Brain pericyte (primary cell): ENCODE measurements at regions not wholly inside any gene's neighbourhood (a gene's known extent, or its start where the extent isn't known, plus 50 kb on each side); places are given as distances from the start of the nearest gene placed in this dataset.
A peak's percentile ranks its signal among the peaks of the same experiment; 100 is the strongest.

ENCODE experiments used
- DNase-seq: peaks from one replicate; pipeline ENCODE4 v3.0.0-alpha.2; 2012; ENCODE audit warnings: low read depth, low spot score

GRCh38 chr9:108158236-108158995 is 668.8 kb upstream of the KLF4 start:
- DNase-seq, result no peak

DNA sequence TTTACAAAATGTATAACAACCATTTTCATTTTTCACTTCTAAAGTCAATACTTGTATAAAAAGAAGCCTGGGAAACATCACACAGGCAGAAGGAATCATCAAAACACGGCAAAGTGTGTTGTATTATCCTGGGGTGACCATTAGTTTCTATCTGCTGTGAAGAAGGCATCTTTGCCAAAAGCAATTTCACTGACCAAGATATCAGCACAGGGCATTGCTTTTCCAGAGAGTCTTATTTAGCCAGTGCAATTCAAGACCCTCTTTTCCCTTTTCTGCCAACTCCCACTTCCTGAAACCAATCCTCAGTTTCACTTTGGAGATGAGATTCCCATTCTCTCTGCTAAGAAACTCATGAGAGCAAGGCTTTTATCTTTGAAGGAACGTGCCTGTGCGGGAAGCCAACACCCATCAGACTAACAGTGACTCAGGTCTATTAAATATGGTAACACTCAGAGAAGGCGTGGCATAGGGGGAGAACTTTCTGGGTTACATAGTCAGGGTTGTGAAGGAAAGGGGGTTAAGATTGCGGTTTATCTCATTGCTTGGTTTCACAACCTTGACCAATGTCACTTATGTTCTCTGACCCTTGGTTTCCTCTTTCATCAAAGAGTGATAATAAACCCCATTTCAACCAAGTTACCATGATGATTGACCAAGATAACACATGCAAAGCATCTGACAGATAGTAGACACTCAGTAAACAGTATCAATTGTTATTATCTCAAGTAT is 666.9 kb upstream of the KLF4 start:
- DNase-seq, result no peak

GRCh38 chr9:108153416-108153815 is 663.8 kb upstream of the KLF4 start:
- DNase-seq, result no peak

GRCh38 chr9:108150736-108151586 is 661.4 kb upstream of the KLF4 start:
- no peak for DNase-seq

GRCh38 chr9:108149326-108149725 is 659.8 kb upstream of the KLF4 start:
- DNase-seq, result peak; percentile 7

DNA sequence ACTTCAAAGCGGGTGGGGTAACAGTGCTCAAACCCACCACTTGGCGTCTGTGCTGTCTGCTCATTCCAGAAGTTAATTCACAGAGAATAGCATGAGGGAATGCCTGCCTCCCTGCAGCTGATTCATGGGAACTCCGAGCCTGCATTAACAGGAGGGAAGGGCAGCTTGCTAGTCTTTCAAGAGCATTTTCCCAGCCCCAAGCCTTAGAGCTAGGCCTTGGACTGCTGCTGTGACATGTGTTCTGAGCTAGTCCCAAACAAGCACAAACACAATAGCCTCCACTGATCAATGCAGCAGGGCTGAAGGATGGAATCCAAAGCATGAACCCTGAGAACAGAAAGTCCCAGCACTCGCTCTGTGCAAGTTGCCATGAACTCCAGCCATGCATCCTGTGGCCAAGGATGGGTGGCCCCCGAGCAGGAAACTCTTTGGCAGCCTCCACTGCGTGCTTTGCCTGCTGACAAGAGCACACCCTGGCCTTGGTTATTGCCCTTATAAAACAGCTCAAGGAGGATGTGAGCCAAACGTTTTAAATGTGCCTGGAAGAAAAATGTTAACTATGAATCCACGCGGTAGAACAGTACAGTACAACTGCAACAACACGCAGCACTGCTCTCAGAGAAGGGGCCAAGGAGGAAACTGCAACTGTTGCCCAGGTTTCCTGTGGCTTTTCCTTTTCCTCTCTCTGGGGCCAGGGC is 653.1 kb upstream of the KLF4 start:
- DNase-seq, result peak; percentile 22

GRCh38 chr9:108142142-108142503 is 652.6 kb upstream of the KLF4 start:
- DNase-seq, result no peak

- no peak for DNase-seq
These were observed 650.3 kb upstream of the KLF4 start for GRCh38 chr9:108139900-108140299.

DNA sequence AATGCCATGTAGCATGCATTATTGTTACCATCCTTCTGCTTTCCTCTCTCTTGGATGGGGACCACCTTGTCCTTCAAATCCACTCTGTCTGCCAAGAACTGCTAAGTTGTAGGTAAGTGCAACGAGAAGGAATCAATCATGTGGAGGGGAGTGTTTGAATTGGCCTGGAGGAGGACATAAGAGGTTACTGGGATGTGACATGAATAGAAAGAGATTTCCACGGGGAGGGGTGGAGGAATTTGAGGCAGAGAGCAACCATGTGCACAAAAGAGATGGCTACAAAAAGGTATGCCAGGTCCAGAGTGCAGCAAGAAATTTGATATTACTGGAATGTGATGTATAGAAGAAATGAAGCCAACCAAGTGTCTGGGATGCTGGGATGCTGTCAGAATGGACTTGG is 648.9 kb upstream of the KLF4 start:
- DNase-seq, result no peak

GRCh38 chr9:108136656-108137055 is 647.1 kb upstream of the KLF4 start:
- DNase-seq, result no peak

GRCh38 chr9:108134486-108135128 is 645.0 kb upstream of the KLF4 start:
- DNase-seq, result no peak

DNA sequence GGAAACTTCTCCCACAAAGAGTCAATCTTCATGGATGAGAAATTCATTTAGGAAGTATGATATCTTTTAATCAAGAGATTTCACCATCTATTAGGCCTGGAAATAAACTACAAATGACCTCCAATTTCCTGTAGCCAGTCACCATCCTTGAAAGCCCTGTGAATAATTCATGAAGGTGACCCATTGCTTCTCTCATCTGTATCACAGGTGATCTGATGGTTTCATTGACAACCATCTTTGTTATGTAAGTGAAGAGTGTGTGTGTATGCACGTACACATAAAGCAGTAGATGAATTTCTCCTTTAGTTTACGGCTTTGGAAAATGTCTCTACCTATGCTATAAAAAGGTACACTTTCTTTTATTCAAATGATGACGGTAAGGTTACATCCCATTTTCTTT is 644.1 kb upstream of the KLF4 start:
- no peak for DNase-seq

- DNase-seq, result no peak
These were observed 643.5 kb upstream of the KLF4 start for GRCh38 chr9:108133101-108133500.

GRCh38 chr9:108130905-108131304 is 641.3 kb upstream of the KLF4 start:
- DNase-seq, result no peak

DNA sequence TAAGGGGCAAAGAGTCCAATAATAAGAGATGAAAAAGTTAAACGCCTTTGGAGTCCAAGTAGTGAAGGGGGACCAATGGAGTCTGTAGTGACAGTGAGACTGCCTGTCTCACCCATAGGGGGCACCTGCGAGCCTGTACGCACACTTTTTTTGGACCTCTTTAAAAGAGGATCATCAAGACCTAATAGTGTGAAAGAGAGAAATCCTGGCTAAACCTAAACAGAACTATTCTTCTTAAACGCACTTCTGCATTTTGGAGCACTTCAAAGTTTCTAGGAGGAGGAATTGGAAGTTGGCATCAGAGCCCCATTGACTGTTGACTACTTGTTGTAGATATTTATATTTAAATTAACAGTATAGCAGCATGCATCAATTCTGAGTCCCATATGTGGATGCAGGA is 636.1 kb upstream of the KLF4 start:
- DNase-seq, result no peak

DNA sequence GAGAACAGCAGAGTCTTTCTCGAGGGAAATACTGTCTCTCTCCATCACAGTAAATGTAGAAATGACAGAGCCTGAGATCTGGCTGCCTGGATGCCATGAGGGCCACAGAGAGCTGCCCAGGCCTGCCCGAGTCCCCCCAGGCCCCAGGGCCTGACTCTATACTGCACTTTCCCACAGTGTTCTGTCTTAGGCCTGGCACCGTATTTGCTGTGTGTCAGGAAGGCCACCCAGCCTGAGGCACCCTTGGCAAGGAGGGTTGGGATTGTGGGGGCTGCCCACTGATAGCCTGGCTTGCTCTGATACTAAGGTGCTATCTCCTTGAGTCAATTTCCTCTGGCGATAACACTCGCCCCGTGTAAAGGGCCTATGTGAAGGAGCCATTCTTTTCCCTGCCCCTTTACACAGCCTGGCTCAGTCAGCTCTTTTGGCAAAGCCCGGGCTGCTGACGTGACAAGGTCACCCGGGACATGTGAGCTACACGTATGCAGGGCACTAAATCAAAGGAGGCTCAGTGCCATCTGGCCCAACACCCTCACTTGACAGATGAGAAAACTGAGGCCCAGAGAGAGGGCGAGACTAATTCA is 630.1 kb upstream of the KLF4 start:
- DNase-seq, result no peak

GRCh38 chr9:108117795-108118194 is 628.2 kb upstream of the KLF4 start:
- no peak for DNase-seq

DNA sequence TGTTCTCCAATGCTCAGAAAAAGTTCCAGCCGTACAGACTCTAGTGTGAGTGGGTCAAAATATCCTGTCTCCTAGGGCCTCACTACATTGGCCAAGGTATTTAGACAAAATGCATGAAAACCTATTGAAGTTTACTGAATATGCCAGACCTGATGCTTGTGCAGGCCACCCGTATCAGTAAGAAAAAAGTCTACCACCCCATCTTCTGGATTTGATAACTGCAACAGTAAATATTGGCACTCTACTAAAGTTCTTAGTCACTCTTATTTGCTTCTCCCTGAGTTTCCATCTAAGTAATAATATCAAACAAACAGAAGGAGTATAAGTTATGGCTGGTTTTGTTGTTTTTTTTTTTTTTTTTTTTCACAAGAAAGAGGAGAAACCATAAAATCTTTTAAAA is 627.7 kb upstream of the KLF4 start:
- DNase-seq, result no peak

DNA sequence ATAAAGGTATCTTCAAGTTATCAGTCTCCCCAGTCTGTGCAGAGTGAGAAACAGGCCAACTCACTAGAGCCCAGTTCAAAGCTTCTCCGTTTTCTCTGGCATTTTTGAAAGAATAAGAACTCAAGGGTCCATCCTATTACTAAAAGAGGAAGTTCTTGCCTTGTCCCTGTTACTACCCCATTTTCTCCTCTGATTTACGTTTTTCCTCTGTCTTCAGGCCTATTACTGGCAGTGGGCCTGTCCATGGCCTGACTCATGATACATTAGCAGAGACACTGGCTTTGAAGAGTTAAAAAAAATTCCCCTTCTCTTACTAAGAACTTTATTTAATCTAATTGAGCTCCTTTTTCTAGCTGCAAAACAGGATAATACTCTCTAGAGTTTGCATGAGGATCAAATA is 624.0 kb upstream of the KLF4 start:
- DNase-seq, result no peak

DNA sequence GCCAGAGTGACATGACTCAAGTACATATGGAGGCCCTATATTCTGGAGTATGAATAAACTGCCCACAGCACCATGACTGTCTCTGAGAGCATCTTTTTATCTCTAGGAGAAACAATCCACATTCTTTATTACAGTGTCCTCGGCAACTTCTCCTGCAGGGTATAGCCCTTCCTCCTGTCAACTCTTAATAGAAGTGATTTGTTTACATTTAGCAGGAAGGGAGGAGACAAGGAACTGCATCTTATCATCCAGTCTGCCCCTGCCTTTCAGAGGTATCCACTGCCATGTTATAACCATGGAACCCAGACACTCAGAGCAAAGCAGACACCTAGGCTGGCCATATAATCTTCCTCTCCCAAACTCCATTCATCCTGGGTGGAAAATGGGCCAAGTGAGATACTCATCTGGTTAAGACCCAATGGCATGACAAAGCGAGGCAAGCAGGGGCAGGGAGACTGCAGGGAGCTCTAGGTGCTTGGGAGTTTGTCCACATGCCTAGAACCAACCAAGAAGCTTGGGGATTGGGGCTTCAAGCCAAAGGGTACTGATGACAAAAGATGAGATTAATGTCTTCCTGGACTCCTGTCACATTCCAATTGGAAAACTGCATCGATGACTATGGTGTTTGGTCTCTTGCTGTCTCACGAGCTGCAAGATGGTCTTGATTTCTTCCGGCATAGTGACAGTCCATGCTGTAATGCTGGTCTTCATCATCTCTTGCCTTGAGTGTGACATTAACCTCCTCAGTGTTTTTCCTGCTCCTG is 620.5 kb upstream of the KLF4 start:
- DNase-seq, result no peak
